Gastrocnemius medialis (tissue), 4 donors: ENCODE measurements at regions not wholly inside any gene's neighbourhood (a gene's known extent, or its start where the extent isn't known, plus 50 kb on each side); places are given as distances from the start of the nearest gene placed in this dataset.

Experiments
- ATAC-seq, 2 donors: fragments of 150-250 bp; one replicate each; pipeline ENCODE4 v1.9.1; 2016
- DNase-seq, 2 donors: peaks; one replicate each; pipeline ENCODE4 v3.0.0-alpha.2; 2019
- H3K27ac ChIP-seq, 4 donors: fragments of 200-600 bp; sonication (generic); 1 replicate in 1 of 4; 2 replicates in 3 of 4; pipeline ENCODE4 v1.5.1; 2016 to 2018; ENCODE audit warnings: mild to moderate bottlenecking in 2 of 4, moderate library complexity in 1 of 4
- H3K27me3 ChIP-seq, 3 donors: fragments of 200-600 bp; sonication (generic) in 2 of 3; 1 replicate in 1 of 3; 2 replicates in 2 of 3; pipeline versions ENCODE4 v1.5.1 to v1.6.0; 2016 to 2019; ENCODE audit warnings: mild to moderate bottlenecking in 1 of 3, moderate library complexity in 1 of 3
- H3K36me3 ChIP-seq, 2 donors: fragments of 200-600 bp; sonication (generic) in 1 of 2; one replicate each; pipeline ENCODE4 v1.5.1; 2017 to 2018
- H3K4me1 ChIP-seq, 2 donors: fragments of 200-600 bp; sonication (generic) in 1 of 2; one replicate each; pipeline ENCODE4 v1.5.1; 2016 to 2017; ENCODE audit warnings: mild to moderate bottlenecking in 2 of 2
- H3K4me3 ChIP-seq, 4 donors: fragments of 200-600 bp; sonication (generic) in 3 of 4; 1 replicate in 1 of 4; 2 replicates in 3 of 4; pipeline ENCODE4 v1.5.1; 2016 to 2019; ENCODE audit warnings: mild to moderate bottlenecking in 2 of 4
- H3K9me3 ChIP-seq, 3 donors: fragments of 200-600 bp; sonication (generic) in 2 of 3; 1 replicate in 1 of 3; 2 replicates in 2 of 3; pipeline ENCODE4 v1.5.1; 2016 to 2019
- POLR2A ChIP-seq, 2 donors: fragments of 450-650 bp; IDR thresholded peaks; one replicate each; pipeline ENCODE4 v1.6.1; 2017; ENCODE audit warnings: antibody characterized with exemption in 2 of 2, mild to moderate bottlenecking in 2 of 2, moderate library complexity in 2 of 2
- in situ Hi-C, 4 donors: fragments of 200-750 bp; cut with MboI; loops; one replicate each; pipeline versions ENCODE4 v1.15.0 to v1.8.0; 2017; ENCODE audit warnings: low sequenced_read_pairs in 4 of 4
- intact Hi-C: fragments of 100-400 bp; cut with DNase I; formaldehyde crosslinking; loops from one replicate; pipeline ENCODE4 v1.15.1; 2023; ENCODE audit warnings: low total_unique reads
- TF ChIP-seq, protein P1 (sequence below), 5 experiments: fragments of 450-650 bp in 3 of 5; fragments of 200-600 bp in 2 of 5; sonication (generic) in 2 of 5; IDR thresholded peaks in 4 of 5; conservative IDR thresholded peaks in 1 of 5; 1 replicate in 4 of 5; 2 replicates in 1 of 5; pipeline ENCODE4 v1.5.1; 2016 to 2019; ENCODE audit warnings: antibody characterized with exemption in 5 of 5, mild to moderate bottlenecking in 3 of 5, moderate library complexity in 3 of 5

DNA sequence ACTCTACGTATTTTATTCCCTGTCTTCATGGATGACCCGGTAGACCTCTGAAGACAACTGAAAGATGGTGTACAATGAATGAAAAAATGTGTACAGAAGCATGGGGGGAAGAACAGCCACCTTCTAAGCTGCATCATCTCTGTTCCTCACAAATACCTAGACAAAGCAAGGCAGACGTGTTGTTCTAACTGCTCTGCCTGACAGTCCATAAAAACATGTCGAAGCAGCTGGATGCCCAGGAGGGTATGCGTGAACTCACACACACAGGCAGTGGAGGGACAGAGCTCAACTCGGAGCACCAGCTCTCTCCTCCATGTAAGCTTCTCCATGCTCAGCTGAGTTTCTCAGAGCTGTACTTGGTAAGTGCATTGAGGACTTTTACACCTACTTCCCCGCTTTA, 327.4 kb downstream of the CTTN start:
- TF ChIP-seq POLR2A (IDR thresholded peaks at IDR 0.05) = no peak
- TF ChIP-seq, protein P1, sequence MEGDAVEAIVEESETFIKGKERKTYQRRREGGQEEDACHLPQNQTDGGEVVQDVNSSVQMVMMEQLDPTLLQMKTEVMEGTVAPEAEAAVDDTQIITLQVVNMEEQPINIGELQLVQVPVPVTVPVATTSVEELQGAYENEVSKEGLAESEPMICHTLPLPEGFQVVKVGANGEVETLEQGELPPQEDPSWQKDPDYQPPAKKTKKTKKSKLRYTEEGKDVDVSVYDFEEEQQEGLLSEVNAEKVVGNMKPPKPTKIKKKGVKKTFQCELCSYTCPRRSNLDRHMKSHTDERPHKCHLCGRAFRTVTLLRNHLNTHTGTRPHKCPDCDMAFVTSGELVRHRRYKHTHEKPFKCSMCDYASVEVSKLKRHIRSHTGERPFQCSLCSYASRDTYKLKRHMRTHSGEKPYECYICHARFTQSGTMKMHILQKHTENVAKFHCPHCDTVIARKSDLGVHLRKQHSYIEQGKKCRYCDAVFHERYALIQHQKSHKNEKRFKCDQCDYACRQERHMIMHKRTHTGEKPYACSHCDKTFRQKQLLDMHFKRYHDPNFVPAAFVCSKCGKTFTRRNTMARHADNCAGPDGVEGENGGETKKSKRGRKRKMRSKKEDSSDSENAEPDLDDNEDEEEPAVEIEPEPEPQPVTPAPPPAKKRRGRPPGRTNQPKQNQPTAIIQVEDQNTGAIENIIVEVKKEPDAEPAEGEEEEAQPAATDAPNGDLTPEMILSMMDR (IDR thresholded peaks at IDR 0.05 in 4 of 5, conservative IDR thresholded peaks at IDR 0.05 in 1 of 5) = no peak
- in situ Hi-C loops = no loop called here
- peaks cover 0 to 5% (median 0%) of the 10 kb centered on the region in 3 donors for H3K27me3 ChIP-seq
- intact Hi-C loops = no loop called here
- H3K4me3 ChIP-seq = no peak overlapping the region
- DNase-seq = no peak
- no peaks in the 10 kb centered on the region for H3K4me1 ChIP-seq
- H3K9me3 ChIP-seq = no peaks in the 10 kb centered on the region
- H3K27ac ChIP-seq = no peak overlapping the region
- H3K36me3 ChIP-seq = no peaks in the 10 kb centered on the region
- ATAC-seq = no peak

DNA sequence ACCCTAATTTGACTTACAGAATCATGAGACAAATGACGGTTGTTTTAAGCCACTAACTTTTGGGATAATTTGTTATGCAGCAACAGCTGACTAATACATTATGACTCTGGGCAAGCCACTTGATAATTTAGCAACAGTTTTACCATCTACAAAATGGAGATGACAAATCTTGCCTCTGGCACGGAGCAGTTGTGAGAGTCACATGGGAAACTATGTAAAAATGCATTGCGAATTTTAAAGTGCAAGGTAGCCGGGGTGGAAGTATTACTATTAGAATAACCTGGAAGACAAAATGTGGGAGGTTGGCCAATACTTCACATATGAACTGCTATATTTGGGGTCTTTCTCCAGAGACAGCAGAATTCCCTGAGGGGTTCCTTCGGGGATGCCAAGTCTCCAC, 328.7 kb downstream of the CTTN start:
- peaks cover 0 to 5% (median 0%) of the 10 kb centered on the region in 3 donors for H3K27me3 ChIP-seq
- no peaks in the 10 kb centered on the region for H3K9me3 ChIP-seq
- ATAC-seq = no peak
- in situ Hi-C loops = no loop called here
- no peak overlapping the region for H3K27ac ChIP-seq
- intact Hi-C loops = no loop called here
- DNase-seq = no peak
- H3K4me3 ChIP-seq = no peak overlapping the region
- H3K36me3 ChIP-seq = no peaks in the 10 kb centered on the region
- TF ChIP-seq, protein P1 (IDR thresholded peaks at IDR 0.05 in 4 of 5, conservative IDR thresholded peaks at IDR 0.05 in 1 of 5) = no peak
- TF ChIP-seq POLR2A (IDR thresholded peaks at IDR 0.05) = no peak
- H3K4me1 ChIP-seq = no peaks in the 10 kb centered on the region

DNA sequence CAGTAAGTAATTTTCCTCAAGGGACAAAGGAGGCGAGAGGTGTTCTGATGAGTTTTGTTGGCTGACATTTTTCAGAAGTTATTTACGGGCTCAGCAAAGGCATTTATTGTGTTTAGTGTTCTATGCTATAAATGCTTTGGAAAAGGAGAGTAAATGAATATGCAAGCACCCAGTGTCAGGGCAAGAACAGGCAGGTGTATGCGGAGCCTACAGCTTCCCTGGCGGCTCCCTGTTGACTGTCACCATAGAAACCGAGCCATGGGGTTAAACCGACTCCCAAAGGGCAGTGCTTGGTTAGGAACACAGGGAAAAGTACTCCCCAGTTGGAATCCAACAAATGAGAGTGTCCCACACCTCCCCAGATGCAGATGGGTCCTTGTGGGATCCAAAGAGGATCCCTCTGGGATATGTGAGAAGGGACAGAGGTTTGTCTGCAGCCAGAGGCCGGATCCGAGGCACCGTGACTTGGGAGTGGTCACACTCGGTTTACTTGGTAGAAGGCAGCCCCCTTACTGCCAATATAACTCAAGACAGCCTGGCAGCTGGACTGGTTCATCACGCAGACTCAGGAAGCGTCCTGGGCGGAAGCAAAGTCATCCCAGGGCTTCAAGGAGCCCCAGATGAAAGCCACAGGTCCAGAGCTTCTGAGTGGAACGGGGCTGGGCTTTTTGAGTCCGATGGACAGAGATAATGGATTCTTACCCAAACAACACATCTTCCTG, 329.7 kb downstream of the CTTN start:
- Histone ChIP-seq H3K9me3 (no peaks in the 10 kb centered on the region), H3K27ac (no peak overlapping the region), H3K4me3 (no peak overlapping the region), H3K27me3 (peaks cover 0 to 5% (median 0%) of the 10 kb centered on the region in 3 donors), H3K36me3 (no peaks in the 10 kb centered on the region), H3K4me1 (no peaks in the 10 kb centered on the region)
- intact Hi-C loops (no loop called here), in situ Hi-C loops (no loop called here)
- DNase-seq (no peak), ATAC-seq (no peak)
- TF ChIP-seq, protein P1 (IDR thresholded peaks at IDR 0.05 in 4 of 5, conservative IDR thresholded peaks at IDR 0.05 in 1 of 5) = no peak
- no peak for TF ChIP-seq POLR2A (IDR thresholded peaks at IDR 0.05)

GRCh38 chr11:70729949-70730348, 331.6 kb downstream of the CTTN start:
- ATAC-seq (no peak), DNase-seq (no peak)
- H3K36me3 ChIP-seq = no peaks in the 10 kb centered on the region
- no peaks in the 10 kb centered on the region for H3K4me1 ChIP-seq
- intact Hi-C loops (no loop called here), in situ Hi-C loops (no loop called here)
- no peak overlapping the region for H3K27ac ChIP-seq
- TF ChIP-seq POLR2A (IDR thresholded peaks at IDR 0.05) = no peak
- TF ChIP-seq, protein P1 (IDR thresholded peaks at IDR 0.05 in 4 of 5, conservative IDR thresholded peaks at IDR 0.05 in 1 of 5) = no peak
- no peaks in the 10 kb centered on the region for H3K9me3 ChIP-seq
- no peak overlapping the region for H3K4me3 ChIP-seq
- peaks cover 0 to 5% (median 3%) of the 10 kb centered on the region in 3 donors for H3K27me3 ChIP-seq

DNA sequence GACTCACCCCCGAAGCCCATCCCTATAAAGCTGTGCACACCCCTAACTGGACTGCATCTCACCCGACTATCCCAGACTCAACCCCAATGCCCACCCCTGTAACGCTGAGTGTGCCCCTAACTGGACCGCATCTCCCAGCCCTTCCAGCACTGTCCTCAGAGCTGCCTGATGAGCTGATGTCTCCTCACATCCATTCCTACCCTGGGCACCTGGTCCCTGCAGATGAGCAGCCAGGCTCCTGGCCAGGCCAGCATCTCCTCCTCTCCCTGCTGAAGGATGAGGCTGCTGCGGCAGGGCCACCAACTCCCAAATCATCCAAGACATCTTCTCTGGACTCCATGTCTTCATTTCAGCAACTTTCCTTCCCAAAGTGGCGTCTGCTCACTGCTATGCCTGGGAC, 332.1 kb downstream of the CTTN start:
- no peak for ATAC-seq
- in situ Hi-C loops = no loop called here
- peaks cover 0 to 5% (median 3%) of the 10 kb centered on the region in 3 donors for H3K27me3 ChIP-seq
- no peak overlapping the region for H3K4me3 ChIP-seq
- H3K27ac ChIP-seq = no peak overlapping the region
- no peaks in the 10 kb centered on the region for H3K4me1 ChIP-seq
- H3K9me3 ChIP-seq = no peaks in the 10 kb centered on the region
- intact Hi-C loops = no loop called here
- TF ChIP-seq, protein P1 (IDR thresholded peaks at IDR 0.05 in 4 of 5, conservative IDR thresholded peaks at IDR 0.05 in 1 of 5) = no peak
- DNase-seq = no peak
- H3K36me3 ChIP-seq = no peaks in the 10 kb centered on the region
